NCI-H748 (cell line): ENCODE measurements at regions not wholly inside any gene's neighbourhood (a gene's known extent, or its start where the extent isn't known, plus 50 kb on each side); places are given as distances from the start of the nearest gene placed in this dataset.

ENCODE experiments used
- DNase-seq: peaks from one replicate; lab custom pipeline; 2025; ENCODE audit not compliant: unreplicated experiment; lab: John Stamatoyannopoulos, UW

DNA sequence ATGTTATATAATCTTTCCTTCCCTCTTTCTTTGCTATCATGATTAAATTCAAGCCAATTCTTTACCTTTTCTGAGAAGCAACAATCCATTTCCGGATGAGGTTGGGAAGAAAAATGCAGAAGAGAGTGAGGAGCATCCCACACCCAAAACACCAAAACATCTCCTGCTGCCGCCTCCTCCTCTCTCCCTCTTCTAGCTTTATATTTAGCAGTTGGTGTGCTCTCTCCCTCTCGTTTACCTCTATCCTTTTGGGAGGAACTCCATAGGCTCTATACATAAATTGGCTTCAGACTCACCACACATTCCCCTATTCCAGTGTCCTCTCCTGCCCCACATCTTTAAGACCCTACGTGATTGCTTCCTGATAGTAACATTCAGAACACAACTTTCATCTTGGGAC is 332.2 kb upstream of the PLXNA2 start:
- DNase-seq, result no peak

DNA sequence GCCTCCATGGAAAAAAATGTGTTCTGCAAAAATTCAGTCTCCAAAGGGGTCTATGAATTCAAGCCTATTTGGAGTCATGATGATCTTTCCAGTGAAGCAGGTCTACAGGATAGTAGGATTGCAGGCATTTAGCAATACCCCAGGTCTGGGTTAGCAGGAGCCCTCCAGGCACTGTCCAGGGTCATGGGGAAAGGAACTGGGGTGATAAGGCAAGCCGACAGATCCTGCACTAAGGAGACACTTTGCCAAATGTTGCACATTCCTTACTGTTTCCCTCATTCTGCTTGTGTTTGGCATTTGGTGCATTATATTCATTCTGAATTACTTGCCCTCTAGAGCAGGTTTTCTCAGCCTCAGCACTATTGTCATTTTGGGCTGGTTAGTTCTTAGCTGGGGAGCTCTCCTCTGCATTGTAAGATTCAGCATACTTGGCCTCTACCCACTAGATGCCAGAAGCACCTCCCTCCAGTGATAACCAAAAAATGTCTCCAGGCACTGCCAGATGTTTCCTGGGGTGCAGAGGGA is 333.3 kb upstream of the PLXNA2 start:
- DNase-seq, result no peak

DNA sequence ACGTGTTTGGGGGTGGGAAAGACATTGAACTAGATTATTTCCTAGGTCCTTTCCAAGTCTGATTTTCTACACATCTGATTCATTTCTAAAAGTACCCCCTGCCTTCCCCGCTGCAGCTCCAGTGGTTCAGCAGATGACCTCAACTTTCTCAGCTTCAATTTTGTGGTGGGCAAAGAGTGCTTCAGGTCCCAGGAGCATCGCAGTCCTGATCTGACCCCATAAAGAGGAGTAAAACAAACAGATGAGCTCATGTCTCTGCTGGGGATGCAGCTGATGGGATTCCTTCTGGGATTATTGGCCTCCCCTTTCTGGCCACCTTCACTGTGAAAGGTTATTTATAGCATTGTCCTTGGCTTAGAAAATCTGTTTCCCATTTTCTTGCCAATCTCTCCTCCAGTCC is 337.0 kb upstream of the PLXNA2 start:
- no peak for DNase-seq

DNA sequence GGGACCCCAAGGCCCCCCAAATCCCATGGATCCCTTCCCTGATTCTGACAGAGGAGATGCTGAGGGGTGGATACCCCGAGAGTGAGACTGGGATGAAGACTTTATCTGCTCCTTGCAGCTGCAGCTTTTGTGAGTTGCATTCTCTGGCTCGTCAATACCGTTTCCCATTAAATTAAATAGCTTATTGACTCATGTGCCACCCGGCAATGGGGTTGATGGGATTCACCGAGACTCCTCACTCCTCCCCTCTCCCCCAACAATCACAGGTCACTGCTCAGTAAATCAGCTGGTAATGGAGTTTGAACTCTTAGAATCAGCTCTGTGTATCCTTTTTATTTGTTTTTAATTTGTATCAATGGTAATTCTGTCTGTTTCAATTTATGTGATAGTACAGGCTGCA is 337.5 kb upstream of the PLXNA2 start:
- no peak for DNase-seq

DNA sequence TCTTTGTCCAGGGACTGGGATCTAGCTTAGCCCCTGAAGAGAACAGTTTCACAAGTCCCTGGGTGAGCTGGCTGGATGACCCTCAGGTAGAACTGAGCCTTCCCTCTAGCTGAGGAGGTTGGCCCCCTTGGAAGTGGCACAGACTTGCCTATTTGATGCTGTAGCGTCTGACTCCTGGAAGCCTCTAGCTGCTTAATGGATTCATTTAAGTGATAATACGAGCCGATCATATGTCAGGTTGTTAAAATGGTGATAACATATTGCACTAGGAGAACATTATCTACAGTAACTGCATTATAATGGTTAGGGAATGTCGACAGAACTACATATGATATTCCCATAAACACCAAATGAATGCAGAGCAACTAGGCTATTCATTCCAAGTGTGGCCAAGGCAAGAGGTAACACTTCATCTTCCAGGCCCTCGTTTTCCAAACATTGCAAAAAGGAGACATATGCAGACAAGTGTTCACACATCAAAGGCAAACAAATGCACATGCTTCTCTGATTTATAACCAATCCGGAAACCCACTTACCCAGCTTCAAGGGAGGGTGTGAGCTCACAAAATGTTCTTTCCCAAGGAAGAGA is 340.1 kb upstream of the PLXNA2 start:
- no peak for DNase-seq

DNA sequence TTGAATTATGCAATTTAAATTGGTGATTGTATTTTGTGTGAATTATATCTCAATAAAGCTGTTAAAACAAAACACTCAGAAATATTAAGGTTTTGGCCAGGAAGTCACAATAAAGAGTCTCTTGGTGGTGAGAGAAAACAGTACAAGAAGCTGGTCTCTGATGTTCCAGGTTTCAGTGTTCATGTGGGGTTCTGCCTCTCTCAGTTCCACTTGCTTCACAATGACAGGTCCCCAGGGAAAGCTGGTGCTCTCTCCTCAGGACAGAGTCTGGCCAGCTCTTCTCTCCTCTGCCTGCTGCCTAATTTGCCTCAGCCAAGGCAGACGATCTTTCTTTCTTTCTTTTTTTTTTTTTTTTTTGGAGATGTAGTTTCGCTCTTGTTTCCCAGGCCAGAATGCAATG is 342.9 kb upstream of the PLXNA2 start:
- no peak for DNase-seq

DNA sequence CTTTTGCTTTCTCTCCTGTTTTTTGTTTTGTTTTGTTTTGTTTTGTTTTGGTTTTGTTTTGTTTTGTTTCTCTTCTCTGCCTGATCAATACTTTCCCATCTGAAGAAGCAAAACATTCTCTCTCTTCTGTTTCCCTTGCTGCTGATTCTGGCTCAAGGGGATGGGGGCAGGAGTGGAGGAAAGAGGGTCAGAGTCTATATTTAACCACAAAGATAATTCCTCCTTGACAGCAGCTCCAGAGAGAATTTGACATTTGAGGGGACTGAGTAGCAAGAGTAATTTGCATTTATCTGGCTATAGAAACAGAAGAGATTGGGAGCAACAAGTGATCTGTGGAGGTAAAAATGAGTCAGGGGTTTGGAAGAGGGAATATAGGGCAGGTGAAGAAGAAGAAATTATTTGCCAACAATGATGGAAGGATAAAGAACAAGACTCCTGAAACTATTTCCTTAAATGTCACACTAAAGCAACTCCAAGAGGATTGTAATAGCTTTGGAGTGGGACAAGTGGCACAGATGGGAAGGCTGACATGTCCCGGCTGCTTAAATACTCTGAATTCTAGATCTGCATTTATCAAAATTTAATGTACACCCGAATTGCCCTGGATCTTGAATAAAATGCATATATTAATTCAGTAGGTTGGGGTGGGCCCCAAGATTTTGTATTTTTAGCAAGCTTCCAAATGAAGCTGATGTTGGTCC is 349.3 kb upstream of the PLXNA2 start:
- no peak for DNase-seq

DNA sequence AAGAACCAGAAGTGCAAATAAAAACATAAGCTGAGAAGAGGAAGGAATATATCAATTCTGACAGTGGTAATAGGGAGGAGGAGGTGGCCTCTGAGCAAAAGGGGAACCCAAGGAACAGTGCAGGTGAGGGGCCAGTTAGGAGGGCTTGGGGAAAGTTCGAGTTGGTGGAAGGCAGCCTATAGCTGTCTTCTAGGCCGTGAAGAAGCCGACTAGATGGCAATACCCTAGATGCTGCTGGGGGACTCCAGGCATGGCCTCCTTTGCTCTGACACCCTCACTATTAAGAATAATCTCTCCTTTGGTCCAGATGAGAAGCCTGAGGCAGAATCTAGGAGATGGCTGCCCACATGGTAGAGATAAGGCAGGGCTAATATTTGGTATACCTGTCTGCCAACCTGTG is 351.1 kb upstream of the PLXNA2 start:
- no peak for DNase-seq

DNA sequence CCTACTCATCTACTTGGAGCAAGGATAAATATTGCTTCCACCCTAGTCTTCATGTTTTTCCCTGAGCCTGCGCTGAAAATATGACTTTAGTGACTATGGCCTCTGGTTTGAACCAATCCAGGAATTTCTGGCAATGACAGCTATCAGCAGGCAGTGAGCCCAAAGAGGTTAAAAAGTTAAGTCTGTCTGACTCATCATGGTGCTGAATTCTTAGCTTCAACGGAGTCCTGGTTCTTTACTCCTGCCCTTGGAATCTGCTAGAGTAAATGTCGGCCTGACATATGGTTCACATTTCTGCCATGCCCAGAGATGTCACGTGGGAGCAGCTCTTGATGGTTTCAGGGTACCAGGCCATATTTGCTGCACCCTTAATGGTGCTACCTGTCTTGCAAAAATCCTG is 351.6 kb upstream of the PLXNA2 start:
- no peak for DNase-seq

DNA sequence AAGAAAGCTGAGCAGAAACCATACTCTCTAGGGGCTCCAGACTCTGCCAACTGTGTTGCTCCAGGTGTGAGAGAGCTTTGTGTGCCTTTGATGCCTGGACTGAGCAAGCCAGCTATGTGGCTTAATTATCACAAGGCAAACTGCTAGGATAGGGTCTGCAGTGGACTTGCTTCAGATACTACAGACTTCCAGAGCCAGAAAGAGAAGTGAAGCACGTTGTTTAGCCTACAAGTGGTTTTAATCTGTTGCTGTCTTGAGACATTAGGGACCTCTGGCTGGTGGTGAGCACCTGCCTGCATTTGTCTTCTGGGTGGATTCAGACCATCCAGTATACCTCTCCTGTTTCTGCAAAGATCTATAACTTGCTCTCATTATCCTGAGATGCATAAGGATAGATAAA is 353.4 kb upstream of the PLXNA2 start:
- no peak for DNase-seq

DNA sequence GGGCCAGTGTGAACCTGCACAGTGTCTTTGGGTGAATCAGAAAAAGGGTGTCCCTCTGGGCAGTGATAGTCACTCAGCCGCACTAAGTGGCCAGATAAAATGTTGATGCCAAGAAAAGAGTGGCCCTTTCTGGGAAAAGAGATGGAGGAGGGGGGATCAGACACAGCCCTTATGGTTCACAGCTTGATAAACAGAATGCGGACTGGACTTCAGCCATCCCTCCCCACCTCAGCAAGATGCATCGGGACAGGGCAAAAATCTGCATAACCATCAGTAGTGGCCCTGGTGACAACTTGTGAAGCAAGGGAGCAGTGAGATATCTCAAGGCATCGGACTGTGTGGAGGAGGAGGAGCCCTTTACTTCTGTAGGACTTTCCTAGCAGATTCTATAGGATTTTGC is 353.8 kb upstream of the PLXNA2 start:
- no peak for DNase-seq

DNA sequence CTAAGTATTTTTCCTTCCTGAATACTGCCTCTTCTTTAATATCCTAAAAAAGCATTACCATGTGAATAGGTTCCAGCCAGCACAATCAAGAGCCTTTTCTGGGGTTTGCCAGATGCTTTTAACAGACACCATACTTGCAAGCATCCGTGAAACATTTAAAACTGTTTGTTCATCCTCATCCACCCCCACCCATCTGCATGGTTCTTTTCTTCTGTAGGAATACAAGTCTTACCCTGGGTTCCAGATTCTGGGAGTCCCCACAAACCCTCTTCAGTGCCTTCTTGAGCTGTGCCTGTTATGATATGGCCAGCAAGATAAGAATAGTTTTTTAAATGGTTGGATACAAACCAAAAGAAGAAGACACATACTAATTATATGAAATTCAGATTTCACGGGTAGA is 354.9 kb upstream of the PLXNA2 start:
- DNase-seq, result no peak

DNA sequence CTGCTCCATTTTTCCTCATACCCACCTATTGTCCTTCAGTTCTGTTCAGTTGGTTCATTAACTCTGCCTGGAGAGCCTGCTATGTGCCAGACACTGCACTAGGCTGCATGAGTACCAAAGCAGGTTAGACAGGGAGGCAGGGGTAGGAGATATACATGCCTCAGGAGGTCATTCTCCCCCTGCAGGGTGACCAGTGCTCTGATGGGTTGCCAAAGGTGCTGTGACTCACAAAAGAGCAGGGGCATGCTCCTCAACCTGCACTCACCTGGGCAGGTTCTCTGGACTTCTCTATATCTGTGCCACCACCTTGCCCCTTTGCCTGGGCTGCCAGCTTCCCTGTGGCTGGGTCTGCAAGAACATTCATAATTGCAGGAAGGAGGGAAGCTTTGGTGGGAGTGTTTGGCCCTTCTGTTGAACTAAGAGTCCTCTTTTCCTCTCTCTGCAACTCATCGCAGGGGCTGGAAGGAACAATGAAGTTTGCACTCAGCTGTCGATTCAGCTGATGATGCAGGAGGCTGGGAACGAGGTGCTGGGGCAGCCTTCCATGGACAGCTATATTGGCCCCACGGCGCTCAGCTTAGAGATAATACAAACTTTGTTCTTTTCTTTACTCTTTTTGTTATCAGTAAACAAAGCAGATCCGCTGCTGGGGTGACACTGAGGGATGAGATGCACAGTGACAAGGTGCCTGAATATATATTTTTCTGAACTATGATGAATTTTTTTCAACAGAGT is 356.4 kb upstream of the PLXNA2 start:
- no peak for DNase-seq

DNA sequence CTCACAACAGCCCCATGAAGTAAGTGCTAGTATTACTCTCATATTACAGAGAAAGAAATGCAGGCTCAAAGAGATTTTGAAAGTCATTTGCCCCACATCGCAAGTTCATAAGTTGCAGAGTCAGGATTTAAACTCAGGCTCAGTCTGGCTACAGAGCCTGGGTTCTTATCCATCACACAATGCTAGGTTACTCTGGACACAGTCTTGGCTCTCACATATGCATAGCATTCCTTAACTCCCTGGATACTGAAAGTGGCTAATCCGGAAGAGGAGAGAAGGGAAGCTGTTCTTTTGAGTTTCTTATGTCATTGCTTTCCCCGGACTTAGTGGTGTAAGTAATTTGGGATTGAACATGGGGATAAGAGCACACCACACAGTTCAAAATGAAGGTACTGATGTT is 357.4 kb upstream of the PLXNA2 start:
- DNase-seq, result no peak

DNA sequence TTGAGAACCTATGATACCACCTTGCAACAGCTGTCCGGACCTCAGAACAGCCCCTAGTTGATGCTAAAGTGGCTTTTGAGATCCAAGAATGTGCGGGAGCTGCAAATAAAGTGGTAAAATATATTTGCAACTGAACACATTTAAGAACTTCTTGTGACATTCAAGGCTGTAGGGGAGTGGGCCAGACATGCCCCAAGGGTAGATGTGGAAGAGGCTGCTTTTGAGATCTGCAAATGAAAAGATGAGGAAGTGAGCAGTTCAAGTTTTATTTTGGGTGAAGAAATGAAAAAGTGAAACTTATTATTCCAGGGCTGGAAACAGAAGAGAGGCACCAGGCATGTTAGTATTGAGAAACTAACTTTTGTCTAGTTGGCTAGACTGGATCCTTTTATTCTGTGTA is 359.5 kb upstream of the PLXNA2 start:
- no peak for DNase-seq

DNA sequence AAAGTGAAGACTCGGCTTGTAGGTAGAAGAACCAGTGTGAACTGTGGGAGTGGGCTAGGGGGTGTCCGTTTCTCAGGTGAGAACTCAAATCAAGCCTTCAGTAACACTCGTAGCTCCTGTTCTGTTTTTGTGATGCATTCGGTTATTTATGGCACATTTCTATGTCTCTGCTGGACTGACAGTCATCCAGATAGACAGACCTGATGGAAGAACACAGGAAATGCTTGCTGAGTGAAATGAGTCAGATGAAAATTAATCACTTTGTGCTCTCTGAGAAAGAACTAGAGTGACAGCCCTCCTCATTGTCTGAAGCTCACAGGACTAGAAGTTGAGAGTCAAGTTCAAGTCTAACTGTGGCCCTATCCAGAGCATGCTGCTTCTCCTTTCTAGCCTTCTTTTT is 360.1 kb upstream of the PLXNA2 start:
- DNase-seq, result no peak

DNA sequence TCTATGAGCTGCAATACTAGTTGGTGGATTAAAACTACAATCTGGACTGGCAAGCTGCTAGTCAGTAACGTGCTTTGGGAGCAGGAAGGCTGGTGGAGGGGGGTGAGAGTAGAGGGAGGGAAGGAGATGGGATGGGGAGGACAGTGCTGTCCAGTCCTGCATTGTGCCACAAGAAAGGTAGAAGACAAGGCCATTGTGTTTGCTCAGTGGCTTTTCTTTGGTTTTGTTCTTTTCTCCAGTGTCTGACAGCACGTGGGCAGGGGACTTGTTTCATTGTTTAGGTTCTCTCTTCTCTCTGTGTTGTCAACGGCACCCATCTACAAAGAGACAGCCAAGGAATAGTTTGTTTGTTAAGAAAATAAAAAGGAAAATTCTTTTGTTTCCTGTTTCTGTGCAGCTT is 362.8 kb upstream of the PLXNA2 start:
- DNase-seq, result no peak

DNA sequence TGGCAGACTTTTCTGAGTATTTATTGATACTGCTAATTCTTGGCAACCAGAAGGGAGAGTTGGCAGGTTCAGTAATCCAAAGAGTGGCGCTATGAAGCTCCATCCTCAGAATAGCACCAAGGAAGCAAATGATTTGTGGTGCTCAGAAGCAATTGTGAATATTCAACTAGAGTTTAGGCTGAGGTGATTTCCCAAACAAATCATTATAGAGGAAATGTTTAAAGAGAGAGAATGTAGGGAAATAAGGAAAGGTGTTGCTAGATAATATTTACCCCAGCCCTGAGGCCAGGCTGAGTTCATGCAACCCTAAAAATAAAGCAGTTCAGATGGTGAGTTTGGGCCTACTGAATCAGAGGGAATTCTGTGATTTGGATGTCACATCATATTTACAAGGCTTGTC is 363.4 kb upstream of the PLXNA2 start:
- no peak for DNase-seq

DNA sequence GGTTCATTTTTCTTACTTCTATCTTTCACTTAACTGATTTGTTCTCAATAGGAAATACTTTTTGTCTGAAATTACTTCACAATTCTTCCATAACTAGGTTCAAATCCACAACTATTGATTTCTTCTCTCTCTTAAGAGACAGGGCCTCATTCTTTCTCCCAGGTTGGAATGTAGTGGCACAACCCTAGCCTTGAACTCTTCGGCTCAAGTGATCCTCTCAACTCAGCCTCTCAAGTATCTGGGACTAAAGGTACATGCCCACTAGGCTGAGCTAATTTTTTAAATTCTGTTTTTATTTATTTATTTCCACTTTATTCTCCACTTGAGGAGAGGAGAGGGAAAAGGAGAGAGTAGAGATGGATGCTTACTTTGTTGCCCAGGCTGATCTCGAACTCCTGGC is 370.4 kb upstream of the PLXNA2 start:
- DNase-seq, result no peak

DNA sequence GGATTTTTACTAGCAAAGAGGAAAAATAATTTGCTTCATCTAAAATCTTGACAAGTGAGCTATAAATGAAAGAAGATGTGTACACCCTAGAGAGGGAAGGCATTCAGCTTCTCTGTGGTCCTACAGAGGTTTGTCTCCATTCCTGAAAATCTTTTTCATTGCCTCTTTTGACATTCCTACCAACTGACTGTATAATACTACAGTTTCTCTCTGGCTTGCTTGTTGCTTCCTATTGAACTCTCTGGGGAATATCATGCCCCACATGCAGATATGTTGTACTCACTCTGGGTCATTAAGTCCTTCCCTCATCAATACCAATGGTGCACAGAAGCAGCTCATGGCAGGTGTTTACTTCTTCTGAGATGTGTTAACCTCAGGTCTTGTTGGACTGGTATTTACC is 371.2 kb upstream of the PLXNA2 start:
- DNase-seq, result no peak

DNA sequence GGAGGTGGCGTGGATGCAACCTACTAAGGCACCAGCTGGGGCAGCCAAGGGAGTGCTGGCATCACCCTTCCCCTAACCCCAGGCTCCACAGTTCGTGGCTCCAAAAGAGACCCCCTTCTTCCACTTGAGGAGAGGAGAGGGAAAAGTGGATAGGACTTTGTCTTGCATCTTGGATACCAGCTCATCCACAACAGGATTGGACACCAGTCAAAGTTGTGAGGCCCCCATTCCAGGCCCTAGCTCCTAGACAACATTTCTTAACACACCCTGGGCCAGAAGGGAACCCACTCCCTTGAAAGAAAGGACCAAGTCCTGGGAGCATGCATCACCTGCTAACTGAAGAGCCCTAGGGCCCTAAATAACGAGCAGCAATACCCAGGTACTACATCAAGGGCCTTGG is 372.6 kb upstream of the PLXNA2 start:
- DNase-seq, result no peak
